ENCODE measurements at regions not wholly inside any gene's neighbourhood (a gene's known extent, or its start where the extent isn't known, plus 50 kb on each side); places are given as distances from the start of the nearest gene placed in this dataset.
"Not testable (repeated sequence)": the region's sequence is repeated elsewhere in the genome, so short reads cannot be mapped to it uniquely, and the experiment has no call there.

- H3K4me3 ChIP-seq, result no peak overlapping the region
- no peak overlapping the region for H3K27ac ChIP-seq
- DNase-seq, result no peak
- ATAC-seq, result no peak
- H3K27me3 ChIP-seq (ENCODE audit: low read depth), result no peaks in the 10 kb centered on the region
- H3K36me3 ChIP-seq, result no peaks in the 10 kb centered on the region
- H3K9me3 ChIP-seq, result no peaks in the 10 kb centered on the region
- H3K4me1 ChIP-seq, result no peaks in the 10 kb centered on the region
- TF ChIP-seq CTCF (IDR thresholded peaks at IDR 0.05), result no peak
- intact Hi-C loops (cut with DNase I), result no loop called here
These were observed 60.8 kb upstream of the KRAS start for GRCh38 chr12:25311506-25311905.

- H3K36me3 ChIP-seq; H3K4me1 ChIP-seq; H3K27ac ChIP-seq; H3K9me3 ChIP-seq; H3K27me3 ChIP-seq (ENCODE audit: low read depth); DNase-seq; ATAC-seq; H3K4me3 ChIP-seq; intact Hi-C loops (cut with DNase I): not testable (repeated sequence)
These were observed 59.3 kb upstream of the KRAS start for GRCh38 chr12:25310071-25310470.

- no peak for TF ChIP-seq CTCF (IDR thresholded peaks at IDR 0.05)
- DNase-seq (no peak), ATAC-seq (no peak)
- Histone ChIP-seq H3K27me3 (ENCODE audit: low read depth) (no peaks in the 10 kb centered on the region), H3K36me3 (no peaks in the 10 kb centered on the region), H3K27ac (no peak overlapping the region), H3K4me3 (no peak overlapping the region), H3K9me3 (no peaks in the 10 kb centered on the region), H3K4me1 (no peaks in the 10 kb centered on the region)
- intact Hi-C loops (cut with DNase I), result no loop called here
These were observed 58.0 kb upstream of the KRAS start for GRCh38 chr12:25308756-25309155.

GRCh38 chr12:25307818-25308217 lies 57.1 kb upstream of the KRAS start:
- Histone ChIP-seq H3K4me1 (no peaks in the 10 kb centered on the region), H3K9me3 (no peaks in the 10 kb centered on the region), H3K36me3 (no peaks in the 10 kb centered on the region), H3K27ac (no peak overlapping the region), H3K4me3 (no peak overlapping the region), H3K27me3 (ENCODE audit: low read depth) (no peaks in the 10 kb centered on the region)
- ATAC-seq, result no peak
- no peak for DNase-seq
- intact Hi-C loops (cut with DNase I), result no loop called here
- no peak for TF ChIP-seq CTCF (IDR thresholded peaks at IDR 0.05)

- intact Hi-C loops (cut with DNase I), result no loop called here
- ATAC-seq, result no peak
- Histone ChIP-seq H3K36me3 (no peaks in the 10 kb centered on the region), H3K27ac (no peak overlapping the region), H3K4me1 (no peaks in the 10 kb centered on the region), H3K9me3 (no peaks in the 10 kb centered on the region), H3K4me3 (no peak overlapping the region), H3K27me3 (ENCODE audit: low read depth) (no peaks in the 10 kb centered on the region)
- TF ChIP-seq CTCF (IDR thresholded peaks at IDR 0.05), result no peak
- DNase-seq, result no peak
These were observed 51.1 kb upstream of the KRAS start for GRCh38 chr12:25301798-25302197.

Data from lower lobe of right lung (tissue), 2 donors.